LoVo (cell line): ENCODE measurements at regions not wholly inside any gene's neighbourhood (a gene's known extent, or its start where the extent isn't known, plus 50 kb on each side); places are given as distances from the start of the nearest gene placed in this dataset.
"Not testable (repeated sequence)": the region's sequence is repeated elsewhere in the genome, so short reads cannot be mapped to it uniquely, and the experiment has no call there.

Source experiments
- DNase-seq: peaks from one replicate; pipeline ENCODE4 v3.0.0-alpha.2; 2016; ENCODE audit warnings: low spot score

GRCh38 chr1:157409927-157410326 lies 142.4 kb downstream of the FCRL5 start:
- DNase-seq, result no peak

- no peak for DNase-seq
These were observed 144.3 kb downstream of the FCRL5 start for GRCh38 chr1:157407917-157408525.

- DNase-seq, result no peak
These were observed 144.9 kb downstream of the FCRL5 start for GRCh38 chr1:157407367-157407766.

GRCh38 chr1:157405662-157406061 lies 146.7 kb downstream of the FCRL5 start:
- no peak for DNase-seq

GRCh38 chr1:157404614-157405013 lies 147.7 kb downstream of the FCRL5 start:
- DNase-seq, result no peak

- DNase-seq, result no peak
These were observed 148.2 kb downstream of the FCRL5 start for GRCh38 chr1:157404063-157404501.

- no peak for DNase-seq
These were observed 148.7 kb downstream of the FCRL5 start for GRCh38 chr1:157403608-157404007.

- no peak for DNase-seq
These were observed 149.1 kb downstream of the FCRL5 start for GRCh38 chr1:157403203-157403602.

GRCh38 chr1:157400766-157401165 lies 151.5 kb downstream of the FCRL5 start:
- no peak for DNase-seq

GRCh38 chr1:157399984-157400382 lies 152.3 kb downstream of the FCRL5 start:
- no peak for DNase-seq

GRCh38 chr1:157399343-157399983 lies 152.9 kb downstream of the FCRL5 start:
- DNase-seq, result no peak

- no peak for DNase-seq
These were observed 161.7 kb downstream of the FCRL5 start for GRCh38 chr1:157390651-157391050.

GRCh38 chr1:157388057-157388456 lies 164.3 kb downstream of the FCRL5 start:
- DNase-seq, result no peak

GRCh38 chr1:157384258-157384657 lies 168.1 kb downstream of the FCRL5 start:
- no peak for DNase-seq

- DNase-seq, result no peak
These were observed 170.0 kb downstream of the FCRL5 start for GRCh38 chr1:157382351-157382750.

- DNase-seq, result no peak
These were observed 171.8 kb downstream of the FCRL5 start for GRCh38 chr1:157380523-157380922.

- DNase-seq, result peak; percentile 15
These were observed 175.0 kb downstream of the FCRL5 start for GRCh38 chr1:157377280-157377713.

GRCh38 chr1:157376681-157377080 lies 175.6 kb downstream of the FCRL5 start:
- DNase-seq, result no peak

GRCh38 chr1:157372311-157372710 lies 180.0 kb downstream of the FCRL5 start:
- not testable (repeated sequence) for DNase-seq

GRCh38 chr1:157371826-157372225 lies 180.5 kb downstream of the FCRL5 start:
- no peak for DNase-seq

- no peak for DNase-seq
These were observed 181.1 kb downstream of the FCRL5 start for GRCh38 chr1:157371221-157371620.

- DNase-seq, result no peak
These were observed 181.6 kb downstream of the FCRL5 start for GRCh38 chr1:157370698-157371097.

- DNase-seq, result peak; percentile 40
These were observed 182.3 kb downstream of the FCRL5 start for GRCh38 chr1:157369808-157370521.
